ENCODE measurements at regions not wholly inside any gene's neighbourhood (a gene's known extent, or its start where the extent isn't known, plus 50 kb on each side); places are given as distances from the start of the nearest gene placed in this dataset.

DNA sequence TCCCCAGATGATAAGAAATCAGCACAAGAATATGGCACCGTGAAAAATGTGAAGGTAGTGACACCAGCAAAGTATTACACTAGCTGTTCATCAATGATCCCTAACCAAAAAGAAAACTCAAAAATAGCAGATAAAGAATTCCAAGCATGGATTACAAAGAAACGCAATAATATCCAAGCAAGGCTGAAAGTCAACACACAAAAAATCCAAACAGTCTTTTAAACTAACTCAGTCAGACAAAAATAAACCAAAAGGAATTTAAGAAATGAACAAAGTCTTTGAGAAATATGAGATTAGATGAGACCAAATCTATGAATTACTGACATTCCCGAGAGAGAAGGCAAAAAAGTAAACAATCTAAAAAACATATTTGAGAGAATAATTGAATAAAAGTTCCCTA is 976.1 kb upstream of the MAP3K7 start:
- H3K27me3 ChIP-seq, result no peaks in the 10 kb centered on the region
- H3K9ac ChIP-seq, result no peak overlapping the region
- no peak overlapping the region for H3K4me2 ChIP-seq
- H3K4me3 ChIP-seq, result no peak overlapping the region
- H4K20me1 ChIP-seq, result no peaks in the 10 kb centered on the region
- no peak for TF ChIP-seq Cebpa-rat (IDR thresholded peaks at IDR 0.05)
- no peak overlapping the region for H3K27ac ChIP-seq
- H3K9me3 ChIP-seq (replicated peaks in 1 of 11), result peaks cover 0 to 11% (median 7%) of the 10 kb centered on the region in 11 experiments; a peak in 8 of 22 replicates
- H3K36me3 ChIP-seq, result no peaks in the 10 kb centered on the region
- no peaks in the 10 kb centered on the region for H3K4me1 ChIP-seq

DNA sequence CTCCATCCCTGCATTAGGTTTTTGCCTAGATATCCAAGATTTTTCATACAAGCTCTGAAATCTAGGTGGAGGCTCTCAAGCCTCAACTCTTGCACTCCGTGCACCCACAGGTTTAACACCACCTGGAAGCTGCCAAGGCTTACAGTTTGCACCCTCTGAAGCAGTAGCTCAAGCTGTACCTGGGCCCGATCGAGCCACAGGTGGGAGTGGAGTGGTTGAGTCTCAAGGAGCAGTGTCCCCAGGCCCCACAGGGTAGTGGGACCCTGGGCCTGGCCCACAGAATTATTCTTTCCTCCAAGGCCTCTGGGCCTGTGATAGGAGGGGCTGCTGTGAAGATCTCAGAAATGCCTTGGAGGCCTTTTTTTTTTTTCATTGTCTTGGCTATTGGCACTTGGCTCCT is 973.5 kb upstream of the MAP3K7 start:
- H3K9ac ChIP-seq, result no peak overlapping the region
- no peaks in the 10 kb centered on the region for H3K27me3 ChIP-seq
- H3K27ac ChIP-seq, result no peak overlapping the region
- H3K36me3 ChIP-seq, result no peaks in the 10 kb centered on the region
- H4K20me1 ChIP-seq, result no peaks in the 10 kb centered on the region
- TF ChIP-seq Cebpa-rat (IDR thresholded peaks at IDR 0.05), result no peak
- H3K4me2 ChIP-seq, result no peak overlapping the region
- peaks cover 0 to 11% (median 7%) of the 10 kb centered on the region in 11 experiments; a peak in 8 of 22 replicates for H3K9me3 ChIP-seq (replicated peaks in 1 of 11)
- no peaks in the 10 kb centered on the region for H3K4me1 ChIP-seq
- no peak overlapping the region for H3K4me3 ChIP-seq

DNA sequence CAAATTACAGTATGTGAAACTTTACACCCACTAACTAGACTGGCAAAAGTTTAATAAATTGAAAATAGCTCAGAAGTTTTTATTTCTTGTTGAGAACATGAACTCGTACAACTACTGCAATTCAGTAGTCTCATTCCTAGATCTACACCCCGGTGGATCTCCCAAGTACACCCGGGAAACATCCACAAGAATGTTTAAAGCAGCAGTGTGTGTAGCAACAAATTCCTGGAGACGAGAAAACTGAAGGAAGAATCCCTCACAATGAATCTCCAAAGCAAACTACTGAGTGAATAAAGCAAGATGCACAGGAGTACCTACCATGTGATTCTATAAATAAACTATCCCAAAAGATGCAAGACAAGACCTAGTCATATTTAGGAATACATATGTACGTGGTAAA is 954.0 kb upstream of the MAP3K7 start:
- no peak overlapping the region for H3K4me2 ChIP-seq
- H3K4me3 ChIP-seq, result no peak overlapping the region
- no peak overlapping the region for H3K9ac ChIP-seq
- no peaks in the 10 kb centered on the region for H3K27me3 ChIP-seq
- H3K4me1 ChIP-seq, result no peaks in the 10 kb centered on the region
- H4K20me1 ChIP-seq, result no peaks in the 10 kb centered on the region
- TF ChIP-seq Cebpa-rat (IDR thresholded peaks at IDR 0.05), result no peak
- H3K27ac ChIP-seq, result no peak overlapping the region
- H3K9me3 ChIP-seq (replicated peaks in 1 of 11), result no peaks in the 10 kb centered on the region
- no peaks in the 10 kb centered on the region for H3K36me3 ChIP-seq

DNA sequence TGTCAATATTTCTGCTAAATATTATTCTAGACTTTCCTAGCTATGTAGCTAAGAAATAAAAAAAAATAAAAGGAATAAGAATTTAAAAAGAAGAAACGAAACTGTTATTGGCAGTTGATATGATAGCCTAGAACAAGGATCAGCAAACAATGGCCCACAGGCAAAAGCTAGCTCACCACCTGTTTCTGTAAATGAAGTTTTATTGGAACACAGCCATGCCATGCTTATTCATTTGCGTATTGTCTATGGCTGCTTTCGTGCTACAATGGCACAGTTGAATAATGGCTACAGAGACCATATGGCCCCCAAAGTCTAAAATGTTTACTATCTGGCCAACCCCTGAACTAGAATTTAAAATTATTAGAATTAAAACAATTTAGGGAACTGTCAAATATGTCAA is 952.6 kb upstream of the MAP3K7 start:
- Histone ChIP-seq H3K4me2 (no peak overlapping the region), H3K4me1 (no peaks in the 10 kb centered on the region), H3K9me3 (replicated peaks in 1 of 11) (no peaks in the 10 kb centered on the region), H3K27me3 (no peaks in the 10 kb centered on the region), H3K27ac (no peak overlapping the region), H4K20me1 (no peaks in the 10 kb centered on the region), H3K4me3 (no peak overlapping the region), H3K36me3 (no peaks in the 10 kb centered on the region), H3K9ac (no peak overlapping the region)
- no peak for TF ChIP-seq Cebpa-rat (IDR thresholded peaks at IDR 0.05)

DNA sequence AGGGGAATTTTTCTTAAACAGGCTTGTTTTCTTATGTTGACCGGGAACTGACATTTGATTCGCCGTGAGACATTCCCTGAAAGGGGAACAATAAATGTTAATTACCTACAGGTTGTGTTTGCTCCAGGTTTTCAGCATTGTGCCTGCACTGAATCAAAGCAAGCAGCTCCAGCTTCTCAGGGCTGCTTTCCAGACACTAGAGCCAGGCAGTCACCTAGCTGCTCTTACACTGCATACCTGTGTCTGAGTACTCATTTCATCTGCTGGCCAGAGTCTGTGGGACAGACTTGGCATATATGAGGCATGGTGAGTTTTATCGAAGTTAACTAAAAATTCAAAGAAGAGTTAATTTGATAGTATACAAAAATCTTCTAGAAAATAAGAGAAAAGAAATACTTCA is 951.8 kb upstream of the MAP3K7 start:
- no peaks in the 10 kb centered on the region for H4K20me1 ChIP-seq
- no peak for TF ChIP-seq Cebpa-rat (IDR thresholded peaks at IDR 0.05)
- no peak overlapping the region for H3K27ac ChIP-seq
- no peaks in the 10 kb centered on the region for H3K36me3 ChIP-seq
- H3K4me3 ChIP-seq, result no peak overlapping the region
- H3K9ac ChIP-seq, result no peak overlapping the region
- H3K9me3 ChIP-seq (replicated peaks in 1 of 11), result no peaks in the 10 kb centered on the region
- no peak overlapping the region for H3K4me2 ChIP-seq
- H3K27me3 ChIP-seq, result no peaks in the 10 kb centered on the region
- H3K4me1 ChIP-seq, result no peaks in the 10 kb centered on the region

DNA sequence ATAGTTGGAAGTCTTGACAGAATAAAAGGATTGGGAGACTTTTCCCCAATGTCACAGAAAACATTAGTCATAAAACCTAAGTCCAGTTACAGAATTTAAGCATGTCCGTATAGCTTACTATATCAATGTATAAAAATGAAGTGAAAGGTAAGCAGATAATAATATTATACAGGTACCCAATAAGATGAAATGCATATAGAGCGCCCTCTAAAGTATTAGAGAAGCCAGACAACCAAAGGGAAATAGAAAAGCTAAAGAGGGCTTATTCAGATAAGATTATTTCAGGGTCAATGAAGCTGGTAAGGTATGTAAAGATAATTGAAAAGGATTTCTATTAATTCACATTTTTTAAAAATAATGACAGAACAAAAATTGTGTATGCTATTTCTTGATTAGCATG is 947.7 kb upstream of the MAP3K7 start:
- H4K20me1 ChIP-seq, result no peaks in the 10 kb centered on the region
- H3K9ac ChIP-seq, result no peak overlapping the region
- H3K27ac ChIP-seq, result no peak overlapping the region
- H3K9me3 ChIP-seq (replicated peaks in 1 of 11), result no peaks in the 10 kb centered on the region
- no peak overlapping the region for H3K4me2 ChIP-seq
- no peak for TF ChIP-seq Cebpa-rat (IDR thresholded peaks at IDR 0.05)
- H3K27me3 ChIP-seq, result no peaks in the 10 kb centered on the region
- no peaks in the 10 kb centered on the region for H3K36me3 ChIP-seq
- no peak overlapping the region for H3K4me3 ChIP-seq
- H3K4me1 ChIP-seq, result no peaks in the 10 kb centered on the region

DNA sequence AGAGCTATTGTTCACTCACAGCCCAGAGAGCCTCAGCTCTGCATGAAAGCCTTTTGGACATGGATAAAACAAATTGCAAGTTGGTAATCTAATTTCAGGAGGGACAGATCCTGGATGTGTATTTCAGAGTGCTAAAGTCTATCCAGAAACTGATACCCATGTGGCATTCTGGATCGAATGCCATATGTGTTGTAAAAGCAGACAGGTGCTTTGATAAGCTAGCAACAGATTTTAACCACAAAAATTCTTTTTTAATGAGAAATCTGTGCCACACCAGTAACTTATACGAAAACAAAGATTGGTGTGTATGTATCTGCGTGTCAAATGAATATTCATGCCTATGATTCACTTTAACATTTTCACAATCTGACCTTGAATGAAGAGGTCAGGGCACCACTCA is 936.6 kb upstream of the MAP3K7 start:
- no peak for TF ChIP-seq Cebpa-rat (IDR thresholded peaks at IDR 0.05)
- H3K36me3 ChIP-seq, result no peaks in the 10 kb centered on the region
- H3K4me1 ChIP-seq, result no peaks in the 10 kb centered on the region

DNA sequence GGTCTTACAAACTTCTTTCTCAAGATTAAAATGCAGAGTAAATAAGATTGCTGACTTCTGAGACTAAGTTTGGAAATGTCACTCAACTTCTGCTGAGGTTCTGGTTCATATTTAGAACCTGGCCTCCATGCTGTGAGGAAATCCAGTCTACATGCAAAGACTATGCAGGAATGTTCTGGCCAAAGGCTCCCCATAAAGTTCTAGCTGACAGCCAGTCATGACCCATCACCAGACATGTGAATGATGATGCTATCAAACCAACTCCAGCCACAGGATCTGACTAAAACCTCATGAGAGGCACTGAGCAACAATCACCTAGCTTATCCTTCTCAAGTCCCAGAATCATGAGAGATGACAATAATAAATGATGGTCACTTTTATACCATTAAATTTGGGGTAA is 935.1 kb upstream of the MAP3K7 start:
- Histone ChIP-seq H4K20me1 (no peaks in the 10 kb centered on the region), H3K9ac (no peak overlapping the region), H3K4me3 (no peak overlapping the region), H3K4me2 (no peak overlapping the region), H3K36me3 (no peaks in the 10 kb centered on the region), H3K27ac (no peak overlapping the region), H3K9me3 (replicated peaks in 1 of 11) (no peaks in the 10 kb centered on the region), H3K27me3 (no peaks in the 10 kb centered on the region), H3K4me1 (no peaks in the 10 kb centered on the region)
- TF ChIP-seq Cebpa-rat (IDR thresholded peaks at IDR 0.05), result no peak

More for the DNA sequence above, 936.6 kb upstream of the MAP3K7 start:
- Histone ChIP-seq H3K4me3 (no peak overlapping the region), H3K9ac (no peak overlapping the region), H3K4me2 (no peak overlapping the region), H3K9me3 (replicated peaks in 1 of 11) (no peaks in the 10 kb centered on the region), H4K20me1 (no peaks in the 10 kb centered on the region), H3K27ac (no peak overlapping the region), H3K27me3 (no peaks in the 10 kb centered on the region)

DNA sequence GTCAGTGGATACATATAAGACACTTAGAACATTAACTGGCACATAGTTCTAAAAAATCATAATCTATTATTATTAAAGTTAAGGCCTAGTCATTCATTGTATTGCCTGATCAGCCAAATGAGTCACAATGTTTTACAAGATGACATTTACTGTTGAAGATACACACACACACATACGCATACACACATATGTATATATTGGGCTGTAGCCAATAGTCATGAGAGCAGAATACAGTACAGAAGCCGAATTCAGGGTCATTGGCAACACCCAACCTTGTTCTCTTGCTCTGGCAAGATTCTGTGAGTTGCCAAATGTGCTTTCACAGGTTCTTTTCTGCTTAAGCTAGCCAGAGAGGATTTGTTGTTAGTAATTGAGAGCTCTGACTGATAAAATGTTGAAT is 922.8 kb upstream of the MAP3K7 start:
- H3K36me3 ChIP-seq, result no peaks in the 10 kb centered on the region
- no peak for TF ChIP-seq Cebpa-rat (IDR thresholded peaks at IDR 0.05)
- H4K20me1 ChIP-seq, result no peaks in the 10 kb centered on the region
- H3K27me3 ChIP-seq, result no peaks in the 10 kb centered on the region
- H3K9ac ChIP-seq, result no peak overlapping the region
- no peaks in the 10 kb centered on the region for H3K4me1 ChIP-seq
- H3K27ac ChIP-seq, result no peak overlapping the region
- no peak overlapping the region for H3K4me2 ChIP-seq
- no peak overlapping the region for H3K4me3 ChIP-seq
- no peaks in the 10 kb centered on the region for H3K9me3 ChIP-seq (replicated peaks in 1 of 11)

DNA sequence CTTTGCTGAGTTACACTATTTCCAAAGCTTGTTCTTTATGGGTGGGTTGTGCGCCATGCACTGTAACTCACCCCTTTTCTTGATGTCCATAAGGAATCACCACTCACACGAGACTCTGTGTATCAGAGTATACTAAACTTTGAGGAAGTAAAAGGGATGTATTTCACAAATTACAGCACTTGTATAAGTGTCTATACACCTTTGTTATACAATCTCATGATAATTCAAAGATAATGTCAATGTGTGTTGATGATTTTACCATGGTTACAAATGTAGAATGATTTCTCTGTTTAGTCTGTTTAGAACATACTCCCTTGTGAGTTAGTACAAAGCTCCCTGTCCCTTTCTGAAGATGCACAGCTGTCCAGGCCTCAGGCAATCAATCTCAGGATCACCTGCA is 922.2 kb upstream of the MAP3K7 start:
- Histone ChIP-seq H3K4me1 (no peaks in the 10 kb centered on the region), H3K4me3 (no peak overlapping the region), H3K9me3 (replicated peaks in 1 of 11) (no peaks in the 10 kb centered on the region), H3K4me2 (no peak overlapping the region), H4K20me1 (no peaks in the 10 kb centered on the region), H3K27me3 (no peaks in the 10 kb centered on the region), H3K36me3 (no peaks in the 10 kb centered on the region), H3K9ac (no peak overlapping the region), H3K27ac (no peak overlapping the region)
- no peak for TF ChIP-seq Cebpa-rat (IDR thresholded peaks at IDR 0.05)

DNA sequence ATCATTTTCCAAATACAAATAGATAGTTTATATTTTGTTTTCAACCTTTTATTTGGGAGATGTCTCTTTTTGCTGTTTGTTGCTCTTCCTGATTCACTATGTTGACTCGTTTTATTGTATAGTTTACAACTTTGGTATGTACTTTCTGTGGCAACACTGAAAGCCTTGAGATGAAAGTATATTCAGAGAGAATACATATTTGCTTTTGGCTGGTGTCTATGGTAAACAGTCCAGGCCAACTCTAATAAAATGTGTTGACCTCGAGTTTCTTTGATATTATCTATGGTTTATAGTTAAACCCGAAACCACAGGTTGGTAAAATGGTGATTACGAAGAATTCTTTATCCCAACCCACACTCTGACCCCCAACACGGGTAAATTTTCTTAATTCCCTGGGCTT is 919.6 kb upstream of the MAP3K7 start:
- no peaks in the 10 kb centered on the region for H4K20me1 ChIP-seq
- H3K27ac ChIP-seq, result no peak overlapping the region

More for the DNA sequence above, 919.6 kb upstream of the MAP3K7 start:
- Histone ChIP-seq H3K27me3 (no peaks in the 10 kb centered on the region), H3K9ac (no peak overlapping the region), H3K4me1 (no peaks in the 10 kb centered on the region), H3K4me2 (no peak overlapping the region), H3K36me3 (no peaks in the 10 kb centered on the region), H3K4me3 (no peak overlapping the region), H3K9me3 (replicated peaks in 1 of 11) (no peaks in the 10 kb centered on the region)
- no peak for TF ChIP-seq Cebpa-rat (IDR thresholded peaks at IDR 0.05)

All from BLaER1 treated with 17β-estradiol and CSF1 and Interleukin-3, amounts not matched to agents 10 nM and 100 nM (cell line).